ENCODE measurements at regions not wholly inside any gene's neighbourhood (a gene's known extent, or its start where the extent isn't known, plus 50 kb on each side); places are given as distances from the start of the nearest gene placed in this dataset.

DNA sequence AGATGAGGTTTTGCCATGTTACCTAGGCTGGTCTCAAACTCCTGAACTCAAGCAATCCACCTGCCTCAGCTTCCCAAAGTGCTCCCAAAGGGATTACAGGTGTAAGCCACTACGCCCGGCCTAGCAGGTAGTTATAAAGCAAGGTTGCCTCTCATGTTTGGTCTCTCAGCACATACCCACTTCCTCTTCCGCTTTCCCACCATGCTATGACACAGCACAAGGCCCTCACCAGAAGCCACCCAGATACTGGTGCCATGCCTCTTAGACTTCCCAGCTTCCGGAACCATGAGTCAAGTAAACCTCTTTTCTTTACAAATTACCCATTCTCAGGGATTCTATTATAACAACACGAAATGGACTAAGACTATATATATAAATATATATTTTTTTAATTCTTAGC is 143.6 kb downstream of the COPRS start:
- DNase-seq (ENCODE audit: low read depth in 2 of 2): no peak

DNA sequence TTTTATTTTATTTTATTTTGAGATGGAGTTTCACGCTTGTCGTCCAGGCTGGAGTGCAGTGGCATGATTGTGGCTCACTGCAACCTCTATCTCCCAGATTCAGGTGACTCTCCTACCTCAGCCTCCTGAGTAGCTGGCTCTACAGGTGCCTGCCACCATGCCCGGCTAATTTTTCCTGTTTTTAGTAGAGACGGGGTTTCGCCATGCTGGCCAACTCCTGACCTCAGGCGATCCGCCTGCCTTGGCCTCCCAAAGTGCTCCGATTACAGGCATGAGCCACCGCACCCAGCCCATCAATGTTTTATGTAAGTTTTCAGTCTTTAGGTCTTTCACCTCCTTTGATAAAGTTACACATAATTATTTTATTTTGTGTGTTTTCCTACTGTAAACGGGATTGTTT is 154.6 kb downstream of the COPRS start:
- DNase-seq (ENCODE audit: low read depth in 2 of 2): no peak

DNA sequence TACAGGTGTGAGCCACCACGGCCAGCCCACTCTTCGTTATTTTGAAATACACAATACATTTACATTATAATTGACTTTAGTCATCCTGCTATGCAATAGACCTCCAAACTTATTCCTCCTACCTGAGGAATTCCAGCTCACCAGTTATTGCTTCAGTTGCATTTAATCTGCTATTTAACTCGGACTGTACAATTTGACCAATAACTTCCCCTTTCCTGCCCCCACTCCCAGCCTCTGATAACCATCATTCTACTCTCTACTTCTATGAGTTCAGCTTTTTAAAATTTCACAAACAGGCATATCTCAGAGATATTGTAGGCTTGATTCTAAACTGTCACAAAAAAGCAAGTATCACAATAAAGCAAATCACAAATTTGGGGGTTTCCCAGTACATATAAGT is 157.0 kb downstream of the COPRS start:
- no peak for DNase-seq (ENCODE audit: low read depth in 2 of 2)

DNA sequence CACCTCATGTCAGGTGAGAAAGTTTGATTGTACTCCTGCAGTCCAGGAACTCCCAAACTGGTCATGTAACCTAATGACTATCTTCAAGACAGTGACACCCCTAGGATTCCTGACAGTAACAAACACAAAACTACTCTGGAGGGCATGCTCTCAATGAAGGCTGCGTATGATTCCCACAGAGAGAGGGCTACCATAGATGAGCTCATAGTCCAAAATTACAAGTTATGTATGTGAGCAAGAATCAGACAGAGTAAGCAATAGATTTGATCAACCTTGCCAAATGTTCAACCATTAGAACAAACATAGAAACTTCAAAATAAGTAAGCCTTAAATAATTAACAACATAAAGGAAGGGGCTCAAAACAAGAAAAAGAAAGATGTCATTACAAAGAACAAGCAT is 158.1 kb downstream of the COPRS start:
- DNase-seq (ENCODE audit: low read depth in 2 of 2): no peak

DNA sequence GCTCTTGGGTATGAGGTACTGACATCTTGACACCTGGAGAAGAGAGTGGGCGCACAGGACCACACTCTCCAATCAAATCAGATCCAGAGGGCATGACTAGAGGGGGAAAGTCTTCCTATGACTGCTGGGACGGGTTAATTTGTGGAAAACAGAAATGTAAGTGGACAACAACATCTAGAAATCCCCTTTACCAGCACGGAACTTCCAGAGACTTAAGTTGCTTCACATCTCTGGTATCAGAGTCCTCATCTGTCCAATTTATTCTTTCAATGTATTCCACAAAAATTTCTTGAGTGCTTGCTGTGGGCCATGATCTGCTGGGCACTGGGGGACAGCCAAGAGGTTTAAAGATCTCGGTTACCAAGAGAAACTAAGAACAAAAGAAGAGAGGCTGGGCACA is 159.2 kb downstream of the COPRS start:
- DNase-seq (ENCODE audit: low read depth in 2 of 2): no peak

DNA sequence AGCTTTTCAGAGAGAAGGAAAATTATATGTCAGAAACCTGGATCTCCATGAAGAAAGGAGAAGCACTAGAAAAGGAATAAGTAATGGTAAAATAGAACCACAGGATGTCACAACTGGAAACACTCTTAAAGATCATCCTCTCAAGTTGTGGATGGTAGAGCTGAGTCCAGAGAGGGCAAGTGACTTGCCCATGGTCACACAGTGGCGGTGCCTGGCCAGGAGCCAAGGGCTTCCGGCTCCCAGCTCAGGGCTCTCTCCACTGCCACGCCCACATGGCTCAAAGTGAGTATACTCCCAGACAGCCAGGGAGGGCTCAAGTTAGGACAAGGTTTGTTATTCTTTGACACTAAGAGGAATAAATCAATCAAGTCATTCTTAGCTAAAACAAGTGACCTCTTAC is 159.8 kb downstream of the COPRS start:
- DNase-seq (ENCODE audit: low read depth in 2 of 2): peak in 1 of 2 donors; percentile 3

DNA sequence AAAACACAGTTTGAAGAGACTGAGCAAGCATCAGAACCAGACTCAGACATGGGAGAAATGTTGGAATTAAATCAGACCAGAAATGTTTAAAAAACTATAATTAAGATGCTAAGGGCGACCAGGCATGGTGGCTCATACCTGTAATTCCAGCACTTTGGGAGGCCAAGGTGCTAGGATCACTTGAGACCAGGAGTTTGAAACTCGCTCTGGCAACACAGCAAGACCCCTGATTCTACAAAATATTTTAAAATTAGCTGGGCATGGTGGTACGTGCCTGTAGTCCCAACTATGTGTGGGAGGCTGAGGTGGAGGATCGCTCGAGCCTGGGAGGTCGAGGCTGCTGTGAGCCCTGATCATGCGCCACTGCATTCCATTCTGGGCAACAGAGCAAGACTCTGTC is 160.3 kb downstream of the COPRS start:
- DNase-seq (ENCODE audit: low read depth in 2 of 2): no peak

DNA sequence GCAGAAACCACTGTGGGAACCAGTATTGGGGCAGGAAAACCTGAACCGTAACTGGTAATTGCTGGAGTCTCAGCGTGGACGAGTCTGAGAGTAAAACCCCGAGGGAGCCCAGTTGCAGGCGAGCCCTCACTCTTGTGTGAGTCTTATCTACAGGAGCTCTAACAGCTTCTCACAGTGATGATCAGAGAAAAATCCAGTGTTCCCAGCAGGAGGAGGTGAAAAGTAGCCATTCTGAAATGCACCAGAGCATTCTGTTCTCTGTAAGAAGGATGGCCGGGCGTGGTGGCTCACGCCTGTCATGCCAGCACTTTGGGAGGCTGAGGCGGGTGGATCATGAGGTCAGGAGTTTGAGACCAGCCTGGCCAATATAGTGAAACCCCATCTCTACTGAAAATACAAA is 161.2 kb downstream of the COPRS start:
- DNase-seq (ENCODE audit: low read depth in 2 of 2): no peak

DNA sequence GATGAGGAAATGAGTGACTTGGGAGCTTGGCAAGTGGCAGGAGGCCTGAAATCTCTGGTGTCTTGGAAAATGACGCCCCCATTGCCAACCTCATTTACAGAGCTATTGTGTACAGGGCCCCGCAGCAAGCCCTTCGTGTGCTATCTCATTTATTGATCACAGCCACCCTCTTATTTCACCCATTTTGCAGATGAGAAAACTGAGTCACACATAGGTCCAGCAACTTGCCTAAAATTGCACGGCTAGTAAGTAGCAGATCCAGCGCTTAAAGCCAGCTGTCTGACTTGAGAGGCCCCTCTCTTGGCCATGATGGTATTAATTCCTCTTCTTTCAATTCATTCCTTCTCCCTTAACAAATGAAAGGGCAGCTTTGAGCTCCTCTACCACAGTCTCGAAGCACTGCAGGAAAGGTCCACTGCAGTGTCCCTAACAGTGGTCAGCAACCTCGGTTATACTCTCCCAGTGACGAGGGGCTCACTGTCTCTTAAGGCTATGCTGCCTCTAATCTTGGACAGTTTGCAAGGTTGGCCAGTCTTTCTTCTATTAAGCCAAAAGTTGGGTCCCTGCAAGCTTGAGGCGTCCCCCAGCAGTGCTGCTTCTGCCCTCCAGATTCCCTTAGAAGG is 162.2 kb downstream of the COPRS start:
- DNase-seq (ENCODE audit: low read depth in 2 of 2): no peak

DNA sequence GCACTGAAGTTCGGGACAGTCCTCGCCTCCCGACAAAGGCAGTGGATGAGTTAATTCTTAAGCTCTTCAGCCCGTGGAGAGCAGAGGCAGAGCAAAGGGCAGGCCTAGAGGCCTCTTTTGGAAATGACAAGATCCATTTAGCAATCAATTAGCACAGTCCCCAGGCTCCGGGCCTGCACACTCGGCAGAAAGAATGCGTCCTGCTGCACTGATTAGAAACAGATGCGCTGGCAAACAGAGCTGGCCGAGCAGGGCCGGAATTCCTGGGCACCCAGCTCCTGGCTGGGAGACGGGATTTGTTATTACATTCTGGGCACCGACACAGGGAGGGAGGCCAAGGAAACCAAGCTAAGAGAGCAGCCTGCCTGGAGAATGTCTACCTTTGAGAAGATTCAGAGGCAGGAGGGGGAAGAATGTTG is 162.9 kb downstream of the COPRS start:
- no peak for DNase-seq (ENCODE audit: low read depth in 2 of 2)

DNA sequence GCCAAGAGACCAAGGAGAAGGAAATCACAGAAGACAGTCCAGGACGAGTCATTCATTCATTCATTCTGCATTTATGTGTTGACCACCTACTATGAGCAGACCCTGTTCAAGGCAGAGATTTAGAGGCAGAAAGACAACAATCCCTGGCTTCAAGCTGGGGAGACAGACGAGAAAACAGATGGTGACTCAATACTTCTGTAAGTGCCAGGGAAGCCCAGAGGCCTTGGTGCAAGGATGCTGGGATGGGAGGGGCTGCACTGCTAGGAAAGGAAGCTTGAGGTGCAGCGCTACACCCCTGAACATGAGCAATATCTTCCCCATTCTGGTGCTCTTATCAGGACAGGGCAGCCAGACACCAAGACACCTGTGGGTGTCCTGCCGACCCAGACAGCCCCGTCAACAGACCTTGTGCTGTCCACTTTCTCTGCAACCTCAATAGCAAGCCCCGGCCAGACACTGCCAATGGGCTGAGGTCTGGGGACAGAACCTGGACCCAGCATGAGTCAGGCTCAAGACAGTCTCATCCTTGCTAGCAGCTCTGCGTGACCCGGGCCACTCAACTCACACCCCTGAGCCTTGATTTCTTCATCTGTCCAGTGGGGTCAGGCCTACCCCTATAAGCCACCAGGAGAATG is 163.5 kb downstream of the COPRS start:
- DNase-seq (ENCODE audit: low read depth in 2 of 2): no peak

DNA sequence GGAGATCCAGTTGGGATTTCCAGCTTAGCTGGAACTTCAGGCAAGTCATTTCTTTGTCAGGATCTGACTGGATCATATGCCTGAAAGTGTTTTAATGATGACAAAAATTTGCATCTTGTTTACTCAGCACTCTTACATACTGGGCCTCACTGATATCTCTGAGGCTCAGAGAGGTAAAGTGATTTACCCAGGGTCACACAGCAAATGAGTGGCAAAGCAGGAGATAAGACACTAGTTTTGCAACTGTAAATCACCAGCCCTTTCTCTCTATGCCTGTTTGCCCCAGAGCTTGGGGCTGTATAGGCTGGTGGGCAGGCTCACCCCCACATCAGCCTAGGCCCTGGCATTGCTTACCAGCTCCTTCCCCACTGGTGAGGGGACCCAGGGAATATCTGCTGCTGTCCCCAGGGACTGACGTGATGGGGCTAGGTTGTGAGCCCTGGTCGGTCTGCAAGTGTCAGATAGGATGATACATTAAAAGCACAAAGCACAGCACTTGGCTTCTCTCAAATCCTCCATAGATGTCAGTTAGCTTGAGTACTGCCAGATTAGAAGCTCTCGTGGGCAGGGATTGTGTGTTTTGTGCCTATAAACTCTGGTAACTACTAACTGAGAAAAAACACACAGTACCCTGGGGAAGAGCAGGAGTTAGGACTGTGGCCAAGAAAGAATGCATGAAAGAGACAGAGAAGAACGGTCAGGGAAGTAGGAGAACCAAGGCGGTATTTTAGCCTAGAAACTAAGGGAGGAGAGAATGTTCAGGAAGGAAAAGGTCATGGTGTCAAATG is 165.4 kb downstream of the COPRS start:
- DNase-seq (ENCODE audit: low read depth in 2 of 2): no peak

DNA sequence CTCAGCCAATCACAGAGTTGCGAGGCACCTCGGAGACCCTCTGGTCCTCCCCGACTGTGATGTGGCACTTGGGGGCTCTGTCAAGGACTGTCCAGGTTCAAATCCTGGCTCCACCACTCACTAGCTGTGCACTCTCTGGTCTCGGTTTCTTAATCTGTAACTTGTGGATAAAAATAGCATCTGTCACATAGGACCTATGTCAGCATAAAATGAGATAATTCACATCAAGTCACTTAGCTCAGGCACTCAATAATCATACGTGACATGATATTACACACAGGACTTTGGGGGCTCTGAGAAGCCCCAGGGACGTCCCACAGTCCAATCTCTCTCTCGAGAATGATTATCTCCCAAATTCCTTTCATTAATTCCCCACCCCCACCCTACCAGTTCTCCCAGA is 166.4 kb downstream of the COPRS start:
- DNase-seq (ENCODE audit: low read depth in 2 of 2): no peak

DNA sequence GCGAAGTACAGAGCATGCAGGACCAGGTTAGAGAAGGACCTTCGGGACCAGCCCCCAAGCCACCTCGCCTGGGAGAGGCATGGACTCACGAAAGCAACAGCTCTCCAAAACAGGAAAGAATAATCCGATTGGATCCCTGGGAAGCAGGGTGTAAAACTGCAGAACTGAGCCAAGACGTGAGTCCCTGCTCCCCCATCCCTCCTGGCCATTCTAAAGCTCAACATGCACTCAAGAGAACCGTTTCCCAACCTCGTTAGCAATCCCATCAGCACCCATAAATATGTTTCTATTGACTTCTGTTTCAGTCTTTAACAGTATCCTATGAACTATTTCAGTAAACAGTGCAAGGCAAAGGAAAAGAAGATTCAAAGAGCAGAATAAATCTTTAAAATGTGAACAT is 167.0 kb downstream of the COPRS start:
- no peak for DNase-seq (ENCODE audit: low read depth in 2 of 2)

DNA sequence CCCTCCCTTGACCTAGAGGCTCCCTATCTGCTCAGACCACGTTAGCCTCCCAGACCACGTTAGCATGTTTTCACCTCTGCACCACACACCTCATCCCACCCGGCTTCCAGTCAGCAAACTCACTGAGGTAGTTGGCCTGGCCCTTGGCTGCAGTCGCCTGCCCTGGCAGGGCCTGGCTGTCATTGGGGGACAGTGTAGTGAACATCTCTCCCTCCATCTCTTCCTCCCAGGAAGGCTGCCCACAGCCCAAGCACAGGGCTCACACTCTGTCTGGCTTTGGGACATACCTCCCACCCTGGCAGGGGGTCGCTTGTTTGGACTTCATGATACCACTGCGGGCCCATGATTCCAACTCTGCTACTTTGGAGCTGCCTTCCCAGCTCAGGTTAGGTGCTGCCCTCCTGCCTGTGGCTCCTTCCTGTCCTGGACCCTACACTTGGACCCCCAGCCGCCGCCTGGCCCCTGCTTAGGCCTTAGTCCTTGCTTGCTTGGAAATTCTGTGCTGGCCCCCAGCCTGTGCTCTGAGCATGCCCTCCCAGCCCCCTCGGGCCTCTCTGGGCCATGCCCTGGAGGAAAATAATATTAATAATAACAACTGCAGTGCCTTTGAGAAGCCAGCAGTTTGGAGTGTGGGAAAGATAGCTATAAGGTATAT is 167.7 kb downstream of the COPRS start:
- DNase-seq (ENCODE audit: low read depth in 2 of 2): no peak

DNA sequence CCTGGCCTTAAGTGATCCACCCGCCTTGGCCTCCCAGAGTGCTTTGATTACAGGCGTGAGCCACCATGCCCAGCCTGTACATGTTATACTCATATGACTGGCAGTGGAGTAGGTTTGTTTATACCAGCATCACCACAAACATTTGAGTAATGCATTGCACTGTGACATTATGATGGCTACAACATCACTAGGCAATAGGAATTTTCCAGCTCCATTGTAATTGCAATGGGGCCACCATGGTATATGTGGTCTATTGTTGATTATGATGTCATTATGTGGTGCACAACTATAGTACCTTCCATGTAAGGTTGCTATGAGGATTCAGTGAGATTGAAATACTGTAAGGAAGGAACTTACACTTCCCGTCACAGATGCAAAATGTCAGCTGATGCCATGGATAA is 168.9 kb downstream of the COPRS start:
- DNase-seq (ENCODE audit: low read depth in 2 of 2): no peak

DNA sequence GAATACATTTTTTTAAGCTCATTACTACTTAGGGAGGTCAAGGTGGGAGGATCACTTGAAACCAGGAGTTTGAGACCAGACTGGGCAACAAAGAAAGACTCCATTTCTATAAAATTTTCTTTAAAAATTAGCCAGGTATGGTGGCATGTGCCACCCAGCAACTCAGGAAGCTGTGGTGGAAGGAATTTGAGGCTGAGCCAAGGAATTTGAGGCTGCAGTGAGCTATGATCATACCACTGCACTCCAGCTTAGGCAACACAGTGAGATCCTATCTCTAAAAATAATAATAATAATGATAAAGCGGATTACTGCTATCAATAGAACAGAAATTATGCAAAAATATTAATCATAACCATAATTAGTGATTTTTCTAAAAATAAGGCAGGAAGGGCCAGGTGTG is 170.3 kb downstream of the COPRS start:
- no peak for DNase-seq (ENCODE audit: low read depth in 2 of 2)

DNA sequence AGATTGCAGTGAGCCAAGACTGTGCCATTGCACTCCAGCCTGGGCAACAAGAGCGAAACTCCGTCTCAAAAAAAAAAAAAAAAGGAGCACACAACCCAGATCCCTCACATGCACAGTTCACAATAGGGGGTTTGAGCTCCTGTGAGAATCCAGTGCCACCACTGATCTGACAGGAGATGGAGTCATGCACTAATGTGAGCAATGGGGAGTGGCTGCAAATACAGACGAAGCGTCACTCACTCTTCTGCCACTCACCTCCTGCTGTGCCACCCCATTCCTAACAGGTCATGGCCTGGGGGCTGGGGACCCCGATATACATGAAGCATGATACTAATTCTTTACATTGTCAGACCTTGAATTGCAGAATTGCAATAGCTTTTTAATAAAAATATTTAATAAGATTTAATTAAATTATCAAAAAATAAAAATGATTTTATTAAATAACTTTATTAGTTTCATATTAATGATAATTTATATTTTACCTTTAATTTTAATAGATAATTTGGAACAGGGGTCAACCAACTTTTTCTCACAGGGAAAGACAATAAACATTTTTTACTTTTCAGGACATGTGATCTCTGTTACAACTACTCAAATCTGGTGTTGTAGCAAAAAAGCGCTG is 171.4 kb downstream of the COPRS start:
- DNase-seq (ENCODE audit: low read depth in 2 of 2): no peak

DNA sequence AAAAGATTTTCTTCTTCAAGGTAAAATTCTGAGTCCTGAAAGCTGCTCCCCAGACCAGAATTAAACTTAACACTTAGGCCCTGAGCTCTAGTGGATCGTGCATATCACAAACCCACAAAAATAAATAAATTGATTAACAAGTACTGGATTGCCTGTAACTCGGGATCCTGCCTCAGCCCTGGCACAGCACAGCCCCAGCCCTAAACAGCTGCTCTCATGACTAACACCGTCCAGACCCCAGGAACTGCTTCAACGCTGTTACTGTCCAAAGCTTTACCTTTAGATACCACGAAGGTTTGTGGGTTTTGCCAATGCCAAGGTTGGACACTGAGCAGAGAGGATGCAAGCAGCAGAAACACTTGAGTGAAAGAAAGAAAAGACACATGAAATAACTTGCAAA is 172.5 kb downstream of the COPRS start:
- DNase-seq (ENCODE audit: low read depth in 2 of 2): no peak

DNA sequence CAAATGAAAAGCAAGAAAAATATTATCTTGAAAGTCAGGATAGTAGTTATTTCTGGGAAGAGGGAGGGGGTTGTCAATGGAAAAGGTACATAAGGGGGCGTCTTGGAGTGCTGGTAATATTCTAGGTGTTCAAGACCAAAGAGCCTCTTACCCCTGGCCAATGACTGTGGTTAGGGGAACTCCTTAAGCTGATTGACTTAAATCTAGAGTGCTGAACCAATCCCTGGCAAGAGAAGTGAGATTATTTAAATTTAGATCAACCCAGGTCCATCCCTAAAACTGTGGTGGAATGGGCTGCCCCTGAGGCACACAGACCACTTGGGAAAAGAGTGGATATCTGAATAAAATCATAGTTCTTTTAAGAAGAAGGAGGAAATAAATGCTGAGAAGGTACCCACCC is 174.1 kb downstream of the COPRS start:
- no peak for DNase-seq (ENCODE audit: low read depth in 2 of 2)

DNA sequence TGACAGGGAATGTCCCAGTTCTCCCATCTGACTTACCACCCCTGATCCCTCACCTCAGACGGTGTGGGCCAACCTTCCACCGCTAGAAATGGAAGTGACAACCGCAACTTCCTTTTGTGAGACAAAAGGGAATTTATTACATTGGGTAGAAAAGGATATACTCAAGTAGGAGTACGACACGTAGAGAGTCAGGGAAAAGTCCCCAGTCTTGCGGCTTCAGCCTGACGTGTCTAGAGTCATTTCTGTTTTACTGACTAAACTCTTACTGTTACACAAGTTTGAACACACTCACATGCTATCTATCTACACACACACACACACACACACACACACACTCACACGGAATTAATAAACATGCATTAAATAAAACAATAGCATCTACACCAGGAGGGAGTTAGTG is 178.9 kb downstream of the COPRS start:
- DNase-seq (ENCODE audit: low read depth in 2 of 2): peak; percentile 4 to 30

DNA sequence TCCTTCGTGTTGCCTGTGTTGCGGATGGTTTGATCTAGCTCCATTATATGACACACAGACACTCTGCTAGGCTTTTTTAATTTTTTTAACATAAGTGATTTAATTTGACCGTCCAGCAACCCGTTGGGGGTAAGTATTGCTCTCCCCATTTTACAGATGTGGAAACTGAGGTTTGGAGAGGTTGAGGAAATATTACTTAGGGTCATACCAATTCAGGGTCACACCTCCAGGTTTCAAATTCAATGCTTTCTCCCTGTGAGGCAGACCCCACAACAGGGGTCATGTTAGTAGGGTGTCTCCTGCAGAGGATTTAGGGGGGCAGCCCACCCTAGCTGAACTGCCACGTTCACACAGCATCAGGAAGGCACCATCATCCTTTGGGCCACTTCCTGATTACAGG is 179.4 kb downstream of the COPRS start:
- DNase-seq (ENCODE audit: low read depth in 2 of 2): no peak

All from stimulated activated CD8-positive, alpha-beta memory T cell treated with anti-CD3 and anti-CD28 coated beads, Interleukin-2, amount 100 ng/mL, for 48 hours (primary cell).